ENCODE measurements at regions not wholly inside any gene's neighbourhood (a gene's known extent, or its start where the extent isn't known, plus 50 kb on each side); places are given as distances from the start of the nearest gene placed in this dataset.
"Not testable (repeated sequence)": the region's sequence is repeated elsewhere in the genome, so short reads cannot be mapped to it uniquely, and the experiment has no call there.

DNA sequence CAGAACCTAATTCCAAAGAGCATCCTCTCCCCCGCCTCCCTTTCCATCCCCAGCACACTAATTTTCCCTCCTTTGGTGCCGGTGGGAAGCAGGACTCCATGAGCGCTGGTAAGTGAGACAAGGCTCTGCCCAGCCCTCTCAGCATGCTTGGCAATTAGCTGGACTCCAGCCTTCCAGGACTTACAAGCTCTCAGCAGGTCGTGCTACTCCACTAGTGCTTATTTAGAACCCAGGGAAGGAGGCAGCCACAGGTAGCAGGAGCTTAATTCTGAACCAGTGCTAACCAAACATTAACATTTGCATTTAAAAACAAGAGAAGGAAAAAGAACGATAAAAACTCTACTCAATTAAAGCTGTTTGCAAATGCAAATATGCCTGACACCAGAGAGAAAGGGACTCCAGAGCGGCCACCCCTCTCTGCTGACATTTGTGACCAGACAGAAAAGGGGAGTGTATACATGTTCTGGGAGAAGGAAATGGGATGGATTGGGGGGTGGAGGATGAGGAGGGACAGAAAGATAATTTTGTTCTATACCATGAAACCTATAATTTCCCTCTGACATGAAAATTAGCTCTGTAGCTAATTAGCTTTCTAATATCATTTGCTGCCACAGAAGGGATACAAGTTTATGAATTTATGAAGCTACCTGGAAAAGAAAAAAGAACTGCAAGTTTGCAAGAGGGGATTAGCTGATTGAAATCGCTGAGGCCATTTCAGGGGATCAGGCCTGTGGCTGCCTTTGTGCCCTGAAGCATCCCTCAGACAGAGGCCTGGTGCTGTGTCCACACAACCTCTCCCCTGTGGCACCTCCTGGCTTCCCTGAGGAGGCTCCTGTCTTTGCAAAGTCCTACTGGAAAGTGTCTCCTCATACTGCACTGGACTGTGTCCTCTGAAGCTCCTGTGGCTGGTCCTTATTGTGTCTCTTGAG, 266.3 kb downstream of the SEC61B start:
- no peak for DNase-seq

- peak; percentile 70 for DNase-seq
Observed at GRCh38 chr9:99489060-99489413, 267.0 kb downstream of the SEC61B start.

- DNase-seq = peak; percentile 55
Observed at GRCh38 chr9:99490729-99491128, 268.6 kb downstream of the SEC61B start.

- no peak for DNase-seq
Observed at GRCh38 chr9:99491408-99492158, 269.5 kb downstream of the SEC61B start.

- no peak for DNase-seq
Observed at GRCh38 chr9:99497641-99498040, 275.6 kb downstream of the SEC61B start.

DNA sequence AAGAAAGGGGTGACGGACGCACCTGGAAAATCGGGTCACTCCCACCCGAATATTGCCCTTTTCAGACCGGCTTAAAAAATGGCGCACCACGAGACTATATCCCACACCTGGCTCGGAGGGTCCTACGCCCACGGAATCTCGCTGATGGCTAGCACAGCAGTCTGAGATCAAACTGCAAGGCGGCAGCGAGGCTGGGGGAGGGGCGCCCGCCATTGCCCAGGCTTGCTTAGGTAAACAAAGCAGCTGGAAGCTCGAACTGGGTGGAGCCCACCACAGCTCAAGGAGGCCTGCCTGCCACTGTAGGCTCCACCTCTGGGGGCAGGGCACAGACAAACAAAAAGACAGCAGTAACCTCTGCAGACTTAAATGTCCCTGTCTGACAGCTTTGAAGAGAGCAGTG, 276.9 kb downstream of the SEC61B start:
- DNase-seq = not testable (repeated sequence)

DNA sequence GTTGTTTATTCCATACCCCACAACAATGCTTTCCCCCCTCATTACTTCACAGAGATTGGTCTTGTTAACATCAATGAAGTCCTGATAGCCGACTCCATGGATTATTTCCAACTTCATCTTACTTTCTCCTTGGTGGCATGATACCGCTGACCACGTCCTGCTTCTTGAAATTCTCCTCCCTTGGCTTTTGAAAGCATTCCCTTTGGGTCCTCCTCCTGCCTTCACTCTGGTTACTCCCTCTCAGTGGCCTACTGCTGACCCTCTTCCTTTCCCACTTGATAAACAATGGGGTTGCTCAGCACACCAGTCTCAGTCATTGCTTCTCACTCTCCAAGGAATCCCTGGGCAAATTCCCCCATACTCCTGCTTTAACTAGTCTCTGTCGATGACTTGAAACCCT, 283.9 kb downstream of the SEC61B start:
- peak; percentile 26 for DNase-seq

DNA sequence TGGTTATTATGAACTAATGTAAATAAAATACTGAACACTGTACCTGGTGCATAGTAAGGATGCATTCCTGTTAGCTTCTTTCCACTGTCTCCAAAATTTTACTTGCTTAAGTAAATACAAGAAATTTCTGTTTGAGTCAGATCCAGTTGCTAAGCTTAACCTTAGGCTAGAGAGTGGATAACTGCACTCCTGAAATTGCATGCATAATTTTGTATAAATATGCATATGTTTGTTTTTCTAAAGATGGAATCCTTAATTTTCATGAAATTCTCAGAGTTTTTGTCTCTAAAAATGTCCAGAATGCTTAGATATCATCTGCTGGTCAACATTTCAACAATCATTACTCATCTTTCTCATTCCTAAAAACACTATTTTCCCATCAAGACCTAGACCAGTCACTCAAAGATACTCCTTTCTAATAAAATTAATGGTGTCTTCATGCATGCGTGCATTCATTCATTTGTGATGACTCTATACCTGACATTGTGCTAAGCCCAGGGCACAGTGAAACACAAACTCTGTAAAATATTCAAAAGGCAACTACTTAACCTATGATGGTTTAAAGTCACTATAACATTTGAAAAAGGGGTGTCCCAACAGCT, 284.8 kb downstream of the SEC61B start:
- peak; percentile 27 for DNase-seq

DNA sequence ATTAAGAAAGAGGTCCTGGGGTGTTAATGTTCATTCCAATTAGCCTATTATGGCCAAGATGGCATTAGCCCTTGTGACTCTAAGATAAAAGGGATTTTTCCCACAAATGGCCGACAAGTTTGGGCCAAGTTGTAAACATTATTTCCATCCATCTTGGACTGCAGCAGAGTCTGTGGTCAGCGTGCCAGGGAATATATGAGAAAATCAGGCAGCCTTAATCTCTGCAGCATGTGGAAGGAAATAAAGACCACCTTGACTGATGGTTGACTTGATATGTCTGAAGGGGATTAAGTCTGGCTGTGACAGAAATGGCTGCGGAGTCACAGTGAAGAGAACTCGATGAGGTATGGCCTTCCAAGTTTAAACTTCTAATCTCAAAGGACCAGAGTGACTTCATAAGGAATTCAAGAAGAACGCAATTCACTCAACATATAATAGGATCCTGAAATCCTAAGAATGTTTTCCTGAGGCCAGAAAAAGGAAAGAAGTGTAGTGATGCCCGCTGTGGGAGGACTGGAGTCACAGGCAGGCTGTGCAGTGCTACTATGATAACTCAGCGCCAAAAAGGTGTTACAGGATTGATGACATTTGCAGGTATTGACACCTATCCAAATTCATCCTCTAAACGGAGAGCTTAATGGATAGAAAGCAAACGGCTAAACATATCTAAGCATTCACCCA, 287.1 kb downstream of the SEC61B start:
- no peak for DNase-seq

GRCh38 chr9:99509900-99510535, 287.9 kb downstream of the SEC61B start:
- no peak for DNase-seq

GRCh38 chr9:99511723-99512122, 289.6 kb downstream of the SEC61B start:
- DNase-seq = no peak

DNA sequence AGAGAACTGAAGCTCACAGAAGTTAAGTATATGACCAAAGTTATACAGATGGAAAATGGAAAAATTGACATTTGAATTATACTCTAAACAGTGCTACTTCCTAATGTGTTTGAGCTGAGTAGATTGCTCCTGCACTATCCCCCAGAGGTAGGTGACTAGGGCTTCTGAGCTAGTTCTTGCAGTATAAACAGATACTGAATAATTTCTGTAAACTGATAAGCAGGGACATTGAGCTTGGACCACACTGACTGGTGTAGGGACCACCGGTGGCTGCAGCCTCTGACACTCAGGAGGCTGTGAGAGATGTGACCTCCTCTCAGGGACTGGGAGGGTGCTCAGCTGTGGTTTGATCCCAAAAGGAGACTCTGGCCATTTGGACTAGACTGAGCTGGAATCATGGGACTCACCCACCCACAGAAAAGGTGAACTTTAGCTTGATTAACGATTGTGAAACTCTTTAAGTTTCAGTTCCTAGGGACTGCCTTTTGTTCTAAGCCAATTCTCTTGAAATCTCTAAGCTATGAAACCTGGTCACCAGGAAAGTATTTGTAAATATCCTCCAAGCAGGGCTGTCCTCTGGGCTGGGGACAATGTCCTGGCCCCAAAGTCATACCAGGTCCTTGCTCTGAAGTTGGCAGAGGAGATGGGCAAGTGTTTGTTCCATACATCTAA, 291.5 kb downstream of the SEC61B start:
- no peak for DNase-seq

DNA sequence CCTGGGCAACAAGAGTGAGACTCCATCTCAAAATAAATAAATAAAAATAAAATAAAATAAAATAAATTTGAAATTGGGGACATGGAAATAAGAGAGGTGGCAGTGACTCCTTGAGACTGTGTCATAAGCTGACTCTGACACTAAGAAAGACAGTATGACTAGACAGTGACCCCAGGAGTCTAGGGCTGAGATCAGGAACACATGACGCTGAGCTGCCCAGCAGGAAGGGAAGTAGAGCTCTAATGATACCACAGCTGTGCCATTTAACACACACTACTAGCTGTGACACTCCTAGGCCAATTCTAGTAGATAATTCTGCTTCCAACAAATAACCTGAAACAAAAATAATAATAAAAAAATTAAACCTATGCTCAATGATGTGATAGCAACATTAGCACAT, 293.0 kb downstream of the SEC61B start:
- no peak for DNase-seq

DNA sequence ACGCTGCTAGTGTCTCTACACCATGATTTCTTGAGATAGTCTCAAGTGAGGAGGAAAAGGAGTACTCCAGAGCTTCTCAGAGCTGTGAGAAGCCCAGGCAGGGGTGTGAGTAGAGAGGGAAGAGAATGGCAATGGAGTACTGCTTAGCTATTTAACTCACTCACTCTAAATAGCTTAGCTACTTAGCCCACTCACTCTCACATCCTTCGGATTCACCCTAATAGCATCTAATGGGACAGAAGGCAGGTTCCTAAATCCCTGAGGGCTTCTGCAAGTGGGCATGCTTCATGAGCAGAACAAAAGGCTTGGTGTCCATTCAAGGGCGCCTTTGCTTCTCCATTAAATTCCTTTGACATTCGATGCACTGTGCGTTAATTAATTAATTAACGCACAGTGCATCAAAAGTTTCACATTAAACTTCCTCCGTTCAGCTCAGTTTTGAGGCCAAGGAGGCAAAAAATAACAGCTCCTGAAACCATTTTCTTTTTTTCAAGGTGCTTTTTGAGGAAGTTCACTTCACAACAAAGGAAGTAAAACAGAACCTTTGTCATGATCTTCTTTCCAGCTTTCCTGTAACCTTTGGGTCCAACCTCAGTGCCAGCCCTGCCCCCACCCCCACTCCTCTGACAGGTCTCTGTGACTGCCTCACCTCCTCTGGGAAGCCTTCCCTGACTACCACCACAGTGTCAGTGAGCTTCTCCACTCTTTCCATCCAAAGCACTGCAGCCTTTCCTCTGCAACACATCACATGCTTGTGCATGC, 294.0 kb downstream of the SEC61B start:
- no peak for DNase-seq

DNA sequence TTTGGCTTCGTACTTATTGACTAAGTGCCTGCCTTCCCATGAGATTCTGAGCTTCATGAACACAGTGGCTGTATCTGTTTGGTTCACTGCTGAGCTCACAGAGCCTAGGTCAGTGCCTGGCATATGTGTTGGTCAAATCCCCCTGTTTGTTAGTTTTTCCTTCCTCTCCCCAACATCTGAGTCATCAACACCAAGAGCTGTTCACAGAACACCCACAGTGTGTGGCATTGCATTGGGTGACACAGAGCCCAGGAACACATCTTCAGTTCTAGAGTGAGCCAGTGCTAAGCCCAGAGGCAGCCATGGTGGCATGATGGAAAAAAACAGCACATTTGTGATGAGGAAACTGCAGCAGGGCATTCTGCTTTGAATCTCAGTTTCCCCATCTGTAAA, 294.6 kb downstream of the SEC61B start:
- DNase-seq = peak; percentile 17

DNA sequence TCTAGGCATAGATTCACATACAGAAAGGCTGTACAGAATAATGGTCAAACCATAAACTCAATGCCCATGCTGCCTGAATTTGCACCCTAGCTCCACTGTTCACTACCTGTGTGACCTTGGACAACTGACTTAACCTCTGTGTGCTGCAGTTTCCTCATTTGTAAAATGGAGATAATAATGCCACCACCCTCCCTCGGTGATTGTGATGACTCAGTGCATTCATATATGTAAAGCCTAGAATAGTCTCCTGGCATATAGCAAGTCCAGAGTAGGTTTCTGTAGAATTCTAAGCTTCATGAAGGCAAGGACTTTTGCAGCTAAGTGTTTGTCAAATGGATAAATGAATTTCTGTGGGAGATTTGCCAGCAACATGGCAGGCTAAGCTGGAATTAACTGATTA, 297.8 kb upstream of the NR4A3 start:
- DNase-seq = no peak

- no peak for DNase-seq
Observed at GRCh38 chr9:99531313-99531712, 290.4 kb upstream of the NR4A3 start.

DNA sequence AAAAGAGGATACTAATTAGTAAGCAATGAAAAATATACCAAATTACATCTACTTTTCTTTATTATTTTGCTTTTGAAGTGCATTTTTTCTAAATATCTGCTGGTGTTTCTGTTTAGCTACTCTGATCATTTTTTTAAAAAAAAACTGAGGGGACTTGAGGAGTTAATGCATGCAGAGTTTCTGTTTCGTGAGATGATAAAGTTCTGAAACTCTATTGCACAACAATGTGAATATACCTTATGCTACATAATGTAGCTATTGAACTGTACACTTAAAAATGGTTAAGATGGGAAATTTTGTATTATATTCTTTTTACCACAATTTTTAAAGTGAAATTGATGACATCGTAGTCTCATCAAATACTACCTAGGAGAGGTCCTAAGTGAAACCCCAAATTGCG, 288.3 kb upstream of the NR4A3 start:
- DNase-seq = no peak

DNA sequence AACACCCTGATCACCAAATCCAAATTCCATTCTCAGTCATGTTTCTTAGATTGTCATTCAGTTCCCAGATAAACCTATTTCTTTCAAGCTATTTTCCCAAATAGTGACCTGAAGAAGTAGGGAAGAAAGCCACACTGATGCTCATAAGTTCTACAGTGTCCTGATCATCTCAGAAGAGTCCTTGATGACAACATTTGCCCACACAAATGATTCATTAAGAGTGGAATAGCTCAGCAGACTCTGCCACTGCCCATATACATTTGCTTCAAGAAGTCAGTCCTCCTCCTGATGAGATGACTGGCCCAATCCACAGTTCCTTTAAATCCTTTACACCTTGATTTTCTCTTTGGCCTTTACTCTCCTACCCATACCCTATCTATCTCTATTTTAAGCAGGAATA, 283.7 kb upstream of the NR4A3 start:
- DNase-seq = no peak

DNA sequence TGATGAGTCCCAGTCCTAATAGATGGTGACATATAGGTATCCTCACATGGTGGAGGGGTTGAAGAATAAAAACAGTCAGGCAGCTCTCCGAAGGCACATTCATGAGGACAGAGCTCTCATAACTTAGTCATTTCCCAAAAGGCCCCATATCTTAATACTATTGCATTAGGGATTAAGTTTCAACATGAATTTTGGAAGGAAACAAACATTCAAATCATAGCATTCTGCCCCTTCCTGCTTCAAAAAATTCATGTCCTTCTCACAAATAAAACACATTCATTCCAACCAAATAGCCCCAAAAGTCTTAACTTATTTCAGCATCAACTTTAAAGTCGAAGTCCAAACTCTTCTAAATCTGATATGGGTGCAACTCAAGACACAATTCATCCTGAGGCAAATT, 277.2 kb upstream of the NR4A3 start:
- DNase-seq = no peak

DNA sequence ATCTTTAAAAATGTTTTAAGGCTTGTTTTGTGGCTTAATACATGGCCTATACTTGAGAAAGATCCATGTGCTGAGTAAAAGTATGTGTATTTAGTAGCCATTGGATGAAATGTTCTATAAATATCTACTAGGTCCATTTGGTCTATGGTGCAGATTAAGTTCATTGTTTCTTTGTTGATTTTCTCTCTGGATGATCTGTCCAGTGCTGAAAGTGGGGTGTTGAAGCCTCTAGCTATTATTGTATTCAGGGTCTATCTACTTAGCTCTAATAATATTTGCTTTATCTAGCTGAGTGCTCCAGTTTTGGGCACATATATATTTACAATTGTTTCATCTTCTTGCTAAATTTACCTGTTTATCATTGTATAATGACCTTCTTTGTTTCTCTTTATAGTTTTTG, 272.2 kb upstream of the NR4A3 start:
- DNase-seq = peak; percentile 3

Measured in fibroblast of skin of back (primary cell).